ENCODE measurements at regions not wholly inside any gene's neighbourhood (a gene's known extent, or its start where the extent isn't known, plus 50 kb on each side); places are given as distances from the start of the nearest gene placed in this dataset.

DNA sequence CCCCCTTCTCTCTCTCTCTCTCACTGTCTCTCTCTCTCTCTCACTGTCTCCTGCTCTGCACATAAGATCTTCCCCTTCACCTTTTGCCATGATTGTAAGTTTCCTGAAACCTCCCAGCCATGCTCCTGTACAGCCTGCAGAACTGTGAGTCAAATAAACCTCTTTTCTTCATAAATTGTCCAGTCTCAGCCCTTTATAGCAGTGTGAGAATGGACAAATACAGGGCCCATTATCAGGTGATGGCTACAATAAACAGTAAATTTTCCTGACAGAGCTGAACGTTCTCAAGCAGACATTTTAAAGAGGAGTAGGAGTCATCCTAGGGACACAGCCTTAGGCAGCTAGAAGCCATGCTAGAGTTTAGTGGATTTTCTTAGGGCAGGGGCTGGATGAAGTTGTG is 1679.7 kb upstream of the B3GALT2 start:
- no peaks in the 10 kb centered on the region for H3K36me3 ChIP-seq (ENCODE audit: low read depth)
- no peak overlapping the region for H3K4me3 ChIP-seq
- POLR2A ChIA-PET (ENCODE audit: unreplicated experiment): no interaction called here
- TF ChIP-seq, protein P1, sequence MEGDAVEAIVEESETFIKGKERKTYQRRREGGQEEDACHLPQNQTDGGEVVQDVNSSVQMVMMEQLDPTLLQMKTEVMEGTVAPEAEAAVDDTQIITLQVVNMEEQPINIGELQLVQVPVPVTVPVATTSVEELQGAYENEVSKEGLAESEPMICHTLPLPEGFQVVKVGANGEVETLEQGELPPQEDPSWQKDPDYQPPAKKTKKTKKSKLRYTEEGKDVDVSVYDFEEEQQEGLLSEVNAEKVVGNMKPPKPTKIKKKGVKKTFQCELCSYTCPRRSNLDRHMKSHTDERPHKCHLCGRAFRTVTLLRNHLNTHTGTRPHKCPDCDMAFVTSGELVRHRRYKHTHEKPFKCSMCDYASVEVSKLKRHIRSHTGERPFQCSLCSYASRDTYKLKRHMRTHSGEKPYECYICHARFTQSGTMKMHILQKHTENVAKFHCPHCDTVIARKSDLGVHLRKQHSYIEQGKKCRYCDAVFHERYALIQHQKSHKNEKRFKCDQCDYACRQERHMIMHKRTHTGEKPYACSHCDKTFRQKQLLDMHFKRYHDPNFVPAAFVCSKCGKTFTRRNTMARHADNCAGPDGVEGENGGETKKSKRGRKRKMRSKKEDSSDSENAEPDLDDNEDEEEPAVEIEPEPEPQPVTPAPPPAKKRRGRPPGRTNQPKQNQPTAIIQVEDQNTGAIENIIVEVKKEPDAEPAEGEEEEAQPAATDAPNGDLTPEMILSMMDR (conservative IDR thresholded peaks at IDR 0.05): no peak
- TF ChIP-seq EZH2 (IDR thresholded peaks at IDR 0.05; ENCODE audit: low read depth): no peak
- BruUV-seq (replicated peaks): no TSS peak
- CTCF ChIA-PET: no interaction called here
- no peaks in the 10 kb centered on the region for H3K4me1 ChIP-seq (replicated peaks; ENCODE audit: insufficient read depth)
- H3K27me3 ChIP-seq (ENCODE audit: insufficient read depth, low read depth): no peaks in the 10 kb centered on the region
- H3K4me2 ChIP-seq: no peak overlapping the region
- no peaks in the 10 kb centered on the region for H4K20me1 ChIP-seq (ENCODE audit: insufficient read depth)
- H3K9me2 ChIP-seq (ENCODE audit: insufficient read depth): no peaks in the 10 kb centered on the region
- no peaks in the 10 kb centered on the region for H3K9me3 ChIP-seq (ENCODE audit: insufficient read depth, low read depth)
- intact Hi-C loops (cut with micrococcal nuclease; ENCODE audit: unreplicated experiment): no loop called here
- H3F3A ChIP-seq (ENCODE audit: insufficient read depth, low read depth): no peaks in the 10 kb centered on the region
- no peaks in the 10 kb centered on the region for H3K79me2 ChIP-seq (ENCODE audit: low read depth)
- no peak for DNase-seq
- H2AFZ ChIP-seq: no peak overlapping the region
- H3K27ac ChIP-seq: no peak overlapping the region

DNA sequence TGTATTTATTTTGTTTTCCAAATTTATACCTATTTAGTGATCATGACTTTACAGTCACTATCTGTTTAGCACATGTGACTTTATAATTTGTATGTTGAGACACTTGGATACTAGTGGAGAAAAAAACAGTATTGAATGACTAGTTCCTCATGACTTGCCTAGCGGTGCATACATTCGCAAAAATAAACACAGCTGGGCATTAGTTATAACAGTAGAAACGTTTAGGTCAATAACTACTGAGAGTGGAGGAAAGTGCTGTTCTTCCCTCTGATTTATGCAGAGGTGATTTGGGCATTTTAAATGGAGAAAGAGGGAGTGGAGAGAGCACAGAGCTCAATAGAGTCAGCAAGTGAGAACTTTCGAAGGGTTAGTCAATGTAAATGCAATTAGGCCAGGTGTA is 1679.0 kb upstream of the B3GALT2 start:
- Histone ChIP-seq H3F3A (ENCODE audit: insufficient read depth, low read depth) (no peaks in the 10 kb centered on the region), H3K9me2 (ENCODE audit: insufficient read depth) (no peaks in the 10 kb centered on the region), H3K79me2 (ENCODE audit: low read depth) (no peaks in the 10 kb centered on the region), H3K4me2 (no peak overlapping the region), H3K36me3 (ENCODE audit: low read depth) (no peaks in the 10 kb centered on the region), H3K4me1 (replicated peaks; ENCODE audit: insufficient read depth) (no peaks in the 10 kb centered on the region), H4K20me1 (ENCODE audit: insufficient read depth) (no peaks in the 10 kb centered on the region), H3K27me3 (ENCODE audit: insufficient read depth, low read depth) (no peaks in the 10 kb centered on the region), H3K27ac (no peak overlapping the region), H2AFZ (no peak overlapping the region), H3K9me3 (ENCODE audit: insufficient read depth, low read depth) (no peaks in the 10 kb centered on the region), H3K4me3 (no peak overlapping the region)
- no peak for DNase-seq
- TF ChIP-seq EZH2 (IDR thresholded peaks at IDR 0.05; ENCODE audit: low read depth): no peak
- TF ChIP-seq, protein P1 (conservative IDR thresholded peaks at IDR 0.05): no peak
- BruUV-seq (replicated peaks): no TSS peak
- CTCF ChIA-PET: no interaction called here
- intact Hi-C loops (cut with micrococcal nuclease; ENCODE audit: unreplicated experiment): no loop called here
- POLR2A ChIA-PET (ENCODE audit: unreplicated experiment): no interaction called here

DNA sequence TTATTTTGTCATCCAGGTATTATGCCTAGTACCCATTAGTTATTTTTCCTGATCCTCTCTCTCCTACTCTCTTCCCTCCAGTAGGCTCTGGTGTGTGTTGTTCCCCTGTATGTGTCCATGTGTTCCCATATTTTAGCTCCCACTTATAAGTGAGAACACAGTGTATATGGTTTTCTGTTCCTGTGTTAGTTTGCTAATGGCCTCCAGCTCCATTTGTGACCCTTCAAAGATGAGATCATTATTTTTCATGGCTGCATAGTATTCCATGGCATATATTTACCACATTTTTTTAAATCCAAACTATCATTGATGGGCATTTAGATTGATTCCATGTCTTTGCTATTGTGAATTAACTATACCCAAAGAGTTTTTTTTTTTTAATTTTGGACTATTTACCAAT is 1675.7 kb upstream of the B3GALT2 start:
- intact Hi-C loops (cut with micrococcal nuclease; ENCODE audit: unreplicated experiment): no loop called here
- no peak for DNase-seq
- POLR2A ChIA-PET (ENCODE audit: unreplicated experiment): interaction anchor here (0.6 kb wide), 1 partner anchor 425 kb away, joined by 3 read pairs; no protein-coding TSS in a partner anchor

More for the DNA sequence above, 1675.7 kb upstream of the B3GALT2 start:
- H4K20me1 ChIP-seq (ENCODE audit: insufficient read depth): no peaks in the 10 kb centered on the region
- no peaks in the 10 kb centered on the region for H3K4me1 ChIP-seq (replicated peaks; ENCODE audit: insufficient read depth)
- H3K27ac ChIP-seq: no peak overlapping the region
- no peaks in the 10 kb centered on the region for H3K36me3 ChIP-seq (ENCODE audit: low read depth)
- no peaks in the 10 kb centered on the region for H3K27me3 ChIP-seq (ENCODE audit: insufficient read depth, low read depth)
- CTCF ChIA-PET: no interaction called here
- TF ChIP-seq, protein P1 (conservative IDR thresholded peaks at IDR 0.05): no peak
- no peak for TF ChIP-seq EZH2 (IDR thresholded peaks at IDR 0.05; ENCODE audit: low read depth)
- no peaks in the 10 kb centered on the region for H3K9me2 ChIP-seq (ENCODE audit: insufficient read depth)
- BruUV-seq (replicated peaks): no TSS peak
- H3F3A ChIP-seq (ENCODE audit: insufficient read depth, low read depth): no peaks in the 10 kb centered on the region
- no peaks in the 10 kb centered on the region for H3K9me3 ChIP-seq (ENCODE audit: insufficient read depth, low read depth)
- H3K79me2 ChIP-seq (ENCODE audit: low read depth): no peaks in the 10 kb centered on the region
- no peak overlapping the region for H3K4me2 ChIP-seq
- H3K4me3 ChIP-seq: no peak overlapping the region
- H2AFZ ChIP-seq: no peak overlapping the region

All from PC-9 (cell line).